GM12872 (cell line): ENCODE measurements at regions not wholly inside any gene's neighbourhood (a gene's known extent, or its start where the extent isn't known, plus 50 kb on each side); places are given as distances from the start of the nearest gene placed in this dataset.

Experiments
- CTCF ChIP-seq: IDR thresholded peaks from 3 replicates; pipeline ENCODE4 v1.5.1; 2011; ENCODE audit warnings: low read depth, mild to moderate bottlenecking, low read length, moderate library complexity; ENCODE audit not compliant: insufficient read depth

GRCh38 chr1:82700476-82700875 lies 899.7 kb downstream of the ADGRL2 start:
- TF ChIP-seq CTCF: no peak

DNA sequence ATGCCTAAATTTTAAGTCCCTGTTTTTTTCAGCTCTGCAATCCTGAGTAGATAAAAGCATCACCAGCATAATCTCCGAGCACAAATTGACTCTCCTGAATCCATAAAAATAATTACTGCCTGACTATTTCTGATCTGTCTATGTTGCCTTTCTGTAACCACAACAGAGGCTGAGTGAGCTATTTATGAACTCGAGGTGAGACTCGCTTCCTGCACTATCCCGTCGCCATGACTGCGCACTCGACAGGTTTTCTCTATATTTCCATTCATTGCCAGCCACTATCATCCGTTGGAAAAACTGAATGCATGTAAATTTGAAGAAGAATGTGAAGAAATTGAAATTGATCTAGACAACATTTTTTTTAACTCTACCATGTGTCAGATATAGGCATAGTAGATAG lies 897.2 kb downstream of the ADGRL2 start:
- no peak for TF ChIP-seq CTCF

GRCh38 chr1:82695443-82695842 lies 894.7 kb downstream of the ADGRL2 start:
- no peak for TF ChIP-seq CTCF

DNA sequence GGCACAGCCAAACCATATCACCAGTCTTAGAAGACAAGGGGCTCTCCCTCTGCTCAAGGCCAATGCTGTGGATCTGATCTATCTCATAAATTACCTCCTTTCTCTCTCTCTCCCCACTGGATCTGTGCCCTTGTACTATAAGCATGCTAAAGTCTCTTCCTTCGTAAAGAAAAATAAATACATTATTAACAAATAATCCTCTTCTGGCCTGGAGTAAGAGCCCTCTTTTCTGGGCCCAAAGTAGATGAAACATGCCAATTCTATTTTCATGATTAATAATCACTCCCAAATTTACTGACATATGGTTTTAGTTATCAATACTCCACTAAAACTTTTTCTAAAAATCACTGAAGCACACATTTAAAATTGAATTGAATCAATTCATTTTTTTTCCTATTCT lies 889.7 kb downstream of the ADGRL2 start:
- TF ChIP-seq CTCF: no peak

DNA sequence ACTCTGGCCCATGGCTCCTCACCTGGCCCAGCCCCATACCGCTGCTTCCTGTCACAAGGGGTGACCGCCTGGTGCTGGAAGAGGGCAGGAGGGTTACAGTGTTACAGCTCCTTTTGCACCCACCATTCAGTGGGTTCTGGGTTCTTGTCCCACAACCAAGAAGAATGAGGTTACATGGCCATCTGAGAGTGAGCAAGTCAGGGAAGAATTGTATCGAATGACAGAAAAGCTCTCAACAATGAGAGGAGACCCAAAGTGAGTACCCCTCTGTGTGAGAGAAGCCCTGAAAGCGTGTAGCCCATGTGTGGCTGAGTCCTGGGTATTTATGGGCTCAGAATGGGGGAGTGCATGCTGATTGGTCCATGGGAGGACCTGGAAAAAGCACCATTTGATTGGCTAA lies 888.5 kb downstream of the ADGRL2 start:
- TF ChIP-seq CTCF: no peak

DNA sequence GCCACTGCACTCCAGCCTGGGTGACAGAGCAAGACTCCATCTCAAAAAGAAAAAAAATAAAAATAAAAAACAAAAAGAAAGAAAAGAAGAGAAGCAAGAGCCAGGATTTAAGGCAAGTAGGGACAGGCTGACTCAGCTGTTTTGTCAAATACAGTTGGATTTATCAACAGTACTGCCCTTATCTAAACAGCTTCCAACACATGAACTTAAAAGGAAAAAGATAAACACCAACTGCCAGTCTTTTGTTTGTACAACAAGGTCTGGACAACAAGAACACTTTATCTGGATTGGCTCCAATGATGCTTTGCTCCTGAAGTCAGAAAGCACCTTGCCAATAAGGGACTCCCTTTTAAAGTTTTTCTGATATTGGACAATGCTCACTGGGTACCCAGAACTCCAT lies 886.0 kb downstream of the ADGRL2 start:
- no peak for TF ChIP-seq CTCF

DNA sequence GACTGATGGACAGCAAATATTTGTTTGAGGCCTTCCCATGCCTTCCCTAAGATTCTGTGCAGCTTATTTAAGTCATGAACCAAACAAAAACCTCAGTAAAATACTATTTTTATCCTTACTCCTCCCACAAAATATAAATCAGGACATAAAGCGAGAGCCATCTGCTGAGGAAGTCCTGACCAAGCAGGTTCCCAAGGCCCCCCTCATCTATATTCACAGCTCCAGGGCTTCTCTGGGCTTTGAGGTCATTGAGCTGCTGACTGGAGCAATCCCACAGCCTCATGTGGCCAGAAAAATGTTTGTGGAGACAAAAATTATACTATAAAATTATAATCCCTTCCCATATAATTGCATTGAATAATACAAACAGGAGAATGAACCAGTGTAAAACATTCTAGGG lies 846.2 kb downstream of the ADGRL2 start:
- no peak for TF ChIP-seq CTCF

GRCh38 chr1:82646336-82646735 lies 845.6 kb downstream of the ADGRL2 start:
- TF ChIP-seq CTCF: no peak
